Activated naive CD8-positive, alpha-beta T cell treated with anti-CD3 and anti-CD28 coated beads, Interleukin-2, amount 10 ng/mL, durations not matched to agents 7 days and 5 days (primary cell): ENCODE measurements at regions not wholly inside any gene's neighbourhood (a gene's known extent, or its start where the extent isn't known, plus 50 kb on each side); places are given as distances from the start of the nearest gene placed in this dataset.

ENCODE experiments used
- ATAC-seq: fragments of 150-1000 bp; cut with Tn5 transposase; one replicate; pipeline ENCODE4 v1.10.0; 2021; ENCODE audit warnings: low read depth, moderate library complexity
- POLR2A ChIA-PET: fragments of 350-600 bp; sonication (Branson Sonifier 250); formaldehyde crosslinking; loops from one replicate; lab custom pipeline; 2021; ENCODE audit warnings: antibody characterized with exemption; lab: Charles Lee
- DNase-seq: peaks from one replicate; pipeline ENCODE4 v3.0.0; 2021
- H3K27ac Mint-ChIP-seq: one replicate; pipeline ENCODE4 v1.8.0; 2022; ENCODE audit warnings: mild to moderate bottlenecking, mixed read lengths
- H3K27me3 Mint-ChIP-seq: one replicate; pipeline ENCODE4 v1.8.0; 2022; ENCODE audit warnings: mild to moderate bottlenecking, moderate library complexity, mixed read lengths
- H3K36me3 Mint-ChIP-seq: one replicate; pipeline ENCODE4 v1.8.0; 2021; ENCODE audit warnings: mild to moderate bottlenecking, mixed read lengths
- H3K4me1 Mint-ChIP-seq: one replicate; pipeline ENCODE4 v1.8.0; 2021; ENCODE audit warnings: mixed read lengths
- H3K4me3 Mint-ChIP-seq: one replicate; pipeline ENCODE4 v1.8.0; 2022; ENCODE audit warnings: mild to moderate bottlenecking, moderate library complexity, mixed read lengths
- H3K9me3 Mint-ChIP-seq: one replicate; pipeline ENCODE4 v1.8.0; 2021; ENCODE audit warnings: mixed read lengths

- H3K4me1 Mint-ChIP-seq: no peaks in the 10 kb centered on the region
- no peak for DNase-seq
- no peaks in the 10 kb centered on the region for H3K36me3 Mint-ChIP-seq
- H3K4me3 Mint-ChIP-seq: no peak overlapping the region
- no peak overlapping the region for H3K27ac Mint-ChIP-seq
- no peaks in the 10 kb centered on the region for H3K27me3 Mint-ChIP-seq
- no peaks in the 10 kb centered on the region for H3K9me3 Mint-ChIP-seq
- POLR2A ChIA-PET: no interaction called here
- no peak for ATAC-seq
Observed at GRCh38 chr4:166335256-166335938, 462.4 kb downstream of the TLL1 start.

DNA sequence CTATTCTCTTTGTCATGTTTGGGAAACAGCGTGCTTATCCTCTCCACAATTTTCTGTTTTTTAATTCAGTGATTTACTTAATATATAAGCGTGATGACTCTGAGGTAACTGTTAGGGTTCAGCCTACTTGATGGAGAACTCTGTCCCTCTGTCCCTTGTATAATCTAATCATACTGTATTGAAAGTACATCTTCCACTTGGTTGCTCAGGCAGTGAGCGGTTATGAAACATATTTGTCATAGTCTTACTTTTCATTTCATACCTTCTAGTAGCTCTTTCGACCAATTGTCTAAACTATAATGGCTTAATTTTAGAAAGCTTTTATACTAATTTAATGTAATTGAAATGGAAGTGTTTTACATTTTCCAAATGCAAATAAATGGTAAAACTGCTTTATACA lies 469.0 kb downstream of the TLL1 start:
- Mint-ChIP-seq H3K27me3 (no peaks in the 10 kb centered on the region), H3K36me3 (no peaks in the 10 kb centered on the region), H3K4me1 (no peaks in the 10 kb centered on the region), H3K4me3 (no peak overlapping the region), H3K27ac (no peak overlapping the region), H3K9me3 (no peaks in the 10 kb centered on the region)
- ATAC-seq: no peak
- POLR2A ChIA-PET: no interaction called here
- DNase-seq: no peak

- POLR2A ChIA-PET: no interaction called here
- H3K27ac Mint-ChIP-seq: no peak overlapping the region
- H3K4me3 Mint-ChIP-seq: no peak overlapping the region
- no peak for ATAC-seq
- no peak for DNase-seq
- no peaks in the 10 kb centered on the region for H3K9me3 Mint-ChIP-seq
- H3K4me1 Mint-ChIP-seq: no peaks in the 10 kb centered on the region
- no peaks in the 10 kb centered on the region for H3K36me3 Mint-ChIP-seq
- H3K27me3 Mint-ChIP-seq: no peaks in the 10 kb centered on the region
Observed at GRCh38 chr4:166363198-166363597, 490.2 kb downstream of the TLL1 start.

DNA sequence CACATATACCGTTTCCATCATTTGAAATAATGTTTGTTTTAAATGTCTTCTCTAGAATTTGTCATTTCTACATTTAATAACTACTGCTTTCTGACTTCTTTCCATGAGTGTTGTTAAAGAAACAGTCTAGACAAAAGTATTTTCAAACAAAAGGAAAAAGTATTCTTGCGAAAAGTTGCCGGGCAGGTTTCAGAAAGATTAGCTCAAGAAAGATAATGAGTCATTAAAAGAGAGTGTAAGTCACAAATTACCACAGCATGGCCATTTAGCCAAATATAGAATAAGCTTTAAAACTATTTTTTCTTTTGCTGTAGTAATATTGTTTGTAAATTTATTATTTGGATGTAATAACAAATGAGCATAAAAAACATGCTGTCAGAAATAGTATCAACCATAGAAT lies 493.0 kb downstream of the TLL1 start:
- Mint-ChIP-seq H3K4me3 (no peak overlapping the region), H3K27me3 (no peaks in the 10 kb centered on the region), H3K9me3 (peaks cover 3% of the 10 kb centered on the region), H3K4me1 (no peaks in the 10 kb centered on the region), H3K36me3 (no peaks in the 10 kb centered on the region), H3K27ac (no peak overlapping the region)
- POLR2A ChIA-PET: no interaction called here
- ATAC-seq (no peak), DNase-seq (no peak)

- H3K27me3 Mint-ChIP-seq: no peaks in the 10 kb centered on the region
- no peaks in the 10 kb centered on the region for H3K36me3 Mint-ChIP-seq
- DNase-seq (no peak), ATAC-seq (no peak)
- POLR2A ChIA-PET: no interaction called here
- no peak overlapping the region for H3K4me3 Mint-ChIP-seq
- no peaks in the 10 kb centered on the region for H3K4me1 Mint-ChIP-seq
- no peak overlapping the region for H3K27ac Mint-ChIP-seq
- peaks cover 9% of the 10 kb centered on the region for H3K9me3 Mint-ChIP-seq
Observed at GRCh38 chr4:166377578-166377977, 504.5 kb downstream of the TLL1 start.

- no peaks in the 10 kb centered on the region for H3K27me3 Mint-ChIP-seq
- no peak overlapping the region for H3K27ac Mint-ChIP-seq
- H3K4me1 Mint-ChIP-seq: no peaks in the 10 kb centered on the region
- POLR2A ChIA-PET: no interaction called here
- ATAC-seq (no peak), DNase-seq (no peak)
- no peaks in the 10 kb centered on the region for H3K9me3 Mint-ChIP-seq
- no peak overlapping the region for H3K4me3 Mint-ChIP-seq
- H3K36me3 Mint-ChIP-seq: no peaks in the 10 kb centered on the region
Observed at GRCh38 chr4:166386491-166387360, 513.7 kb downstream of the TLL1 start.

DNA sequence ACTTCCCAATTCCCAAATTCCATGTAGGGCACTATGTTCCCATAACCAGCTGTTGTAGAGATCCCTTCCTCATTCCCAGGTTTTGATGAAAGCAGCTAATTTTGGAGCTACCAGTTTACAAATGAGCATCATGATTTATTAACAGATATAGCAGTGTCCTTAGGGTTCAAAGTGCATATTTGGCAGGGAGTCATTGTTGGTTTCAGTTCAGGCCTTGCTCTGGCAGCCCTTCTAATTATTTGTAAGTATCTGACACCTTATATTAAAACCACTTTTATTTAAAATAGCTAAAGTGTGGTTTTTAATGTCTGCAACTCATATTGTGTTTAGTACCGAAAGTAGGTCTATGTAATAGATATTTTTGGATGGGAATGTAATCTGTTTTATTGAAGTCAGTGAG lies 518.5 kb downstream of the TLL1 start:
- ATAC-seq (no peak), DNase-seq (no peak)
- POLR2A ChIA-PET: no interaction called here
- H3K9me3 Mint-ChIP-seq: peaks cover 2% of the 10 kb centered on the region
- no peaks in the 10 kb centered on the region for H3K27me3 Mint-ChIP-seq
- H3K36me3 Mint-ChIP-seq: no peaks in the 10 kb centered on the region
- no peaks in the 10 kb centered on the region for H3K4me1 Mint-ChIP-seq
- no peak overlapping the region for H3K4me3 Mint-ChIP-seq
- no peak overlapping the region for H3K27ac Mint-ChIP-seq

DNA sequence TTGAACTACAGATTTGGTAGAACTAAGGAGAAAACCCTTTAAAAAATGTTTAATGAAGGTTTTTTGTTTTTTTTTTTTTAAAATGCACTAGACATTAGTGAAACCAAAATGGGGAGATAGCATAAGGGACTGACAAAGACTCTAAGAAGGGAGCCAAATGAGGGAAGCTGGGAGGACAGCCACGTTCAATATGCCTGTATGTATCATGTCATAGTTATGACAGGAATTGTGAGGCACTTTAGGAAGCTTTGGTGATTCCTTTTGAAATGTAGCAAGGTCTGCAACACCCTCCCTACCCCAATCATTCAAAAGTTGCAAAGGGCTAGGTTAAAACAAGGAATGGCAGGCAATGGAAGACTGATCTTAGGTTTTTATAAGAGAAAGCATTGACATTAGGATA lies 526.0 kb downstream of the TLL1 start:
- H3K27ac Mint-ChIP-seq: no peak overlapping the region
- H3K27me3 Mint-ChIP-seq: no peaks in the 10 kb centered on the region
- H3K4me1 Mint-ChIP-seq: no peaks in the 10 kb centered on the region
- ATAC-seq (no peak), DNase-seq (no peak)
- POLR2A ChIA-PET: no interaction called here
- no peaks in the 10 kb centered on the region for H3K36me3 Mint-ChIP-seq
- H3K4me3 Mint-ChIP-seq: no peak overlapping the region
- H3K9me3 Mint-ChIP-seq: no peaks in the 10 kb centered on the region

DNA sequence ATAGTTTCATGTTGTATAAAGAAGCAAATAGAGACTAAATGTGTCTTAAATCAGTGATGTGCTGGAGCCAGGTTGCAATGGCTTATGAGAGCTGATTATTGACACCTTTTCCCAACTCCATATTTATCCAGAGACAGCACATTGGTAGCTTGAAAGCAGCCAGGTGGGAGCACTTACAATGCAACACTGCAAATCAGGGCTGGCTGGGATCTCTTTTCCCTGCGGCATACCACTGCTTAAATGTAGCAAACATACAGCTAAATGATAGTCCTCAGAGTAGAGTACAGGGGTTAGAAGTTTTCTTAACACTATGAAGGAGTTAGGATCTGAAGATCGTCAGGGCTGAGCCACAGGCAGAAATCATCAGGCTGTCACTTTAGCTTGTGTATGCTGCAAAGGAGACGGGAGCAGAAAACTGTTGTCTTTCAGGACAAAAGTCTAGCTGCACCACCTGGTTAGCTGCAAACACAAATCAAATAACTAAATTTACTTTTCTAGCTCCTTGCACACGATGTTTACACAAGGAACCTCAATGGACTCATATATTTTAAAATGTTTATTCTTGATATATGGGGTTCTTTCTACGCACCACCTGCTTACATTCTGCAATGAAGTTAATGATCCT lies 527.3 kb downstream of the TLL1 start:
- no peaks in the 10 kb centered on the region for H3K36me3 Mint-ChIP-seq
- H3K27ac Mint-ChIP-seq: no peak overlapping the region
- no peaks in the 10 kb centered on the region for H3K27me3 Mint-ChIP-seq

DNA sequence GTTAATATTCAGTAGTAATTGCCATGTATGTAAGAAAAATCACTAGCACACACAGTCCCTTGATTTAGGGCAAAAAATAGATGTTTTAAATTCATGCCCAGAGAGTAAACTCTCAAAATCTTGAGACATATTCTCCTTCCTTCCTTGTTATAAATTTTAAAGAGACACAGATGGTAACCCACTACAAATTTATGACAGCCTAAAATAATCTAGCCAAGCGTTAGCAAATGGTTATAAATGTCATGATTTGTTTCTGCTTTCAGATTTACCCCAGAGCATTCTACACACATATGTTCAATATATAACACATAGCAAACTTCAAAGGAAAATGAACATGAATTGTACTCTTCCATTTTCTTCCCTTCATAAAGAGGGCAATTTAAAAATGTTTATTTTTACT lies 540.3 kb downstream of the TLL1 start:
- ATAC-seq (no peak), DNase-seq (no peak)
- POLR2A ChIA-PET: no interaction called here
- Mint-ChIP-seq H3K27ac (no peak overlapping the region), H3K9me3 (no peaks in the 10 kb centered on the region), H3K27me3 (no peaks in the 10 kb centered on the region), H3K4me3 (no peak overlapping the region), H3K4me1 (no peaks in the 10 kb centered on the region), H3K36me3 (no peaks in the 10 kb centered on the region)

More for the DNA sequence above, 527.3 kb downstream of the TLL1 start:
- ATAC-seq (no peak), DNase-seq (no peak)
- H3K9me3 Mint-ChIP-seq: no peaks in the 10 kb centered on the region
- no peaks in the 10 kb centered on the region for H3K4me1 Mint-ChIP-seq
- H3K4me3 Mint-ChIP-seq: no peak overlapping the region
- POLR2A ChIA-PET: no interaction called here

GRCh38 chr4:166414431-166414830 lies 541.4 kb downstream of the TLL1 start:
- Mint-ChIP-seq H3K27ac (no peak overlapping the region), H3K9me3 (peaks cover 4% of the 10 kb centered on the region), H3K4me1 (no peaks in the 10 kb centered on the region), H3K4me3 (no peak overlapping the region), H3K27me3 (no peaks in the 10 kb centered on the region), H3K36me3 (no peaks in the 10 kb centered on the region)
- no peak for ATAC-seq
- POLR2A ChIA-PET: no interaction called here
- DNase-seq: no peak

- H3K4me3 Mint-ChIP-seq: no peak overlapping the region
- H3K4me1 Mint-ChIP-seq: no peaks in the 10 kb centered on the region
- no peak for DNase-seq
- H3K9me3 Mint-ChIP-seq: peaks cover 4% of the 10 kb centered on the region
- no peak overlapping the region for H3K27ac Mint-ChIP-seq
- ATAC-seq: no peak
- POLR2A ChIA-PET: no interaction called here
- no peaks in the 10 kb centered on the region for H3K36me3 Mint-ChIP-seq
- no peaks in the 10 kb centered on the region for H3K27me3 Mint-ChIP-seq
Observed at GRCh38 chr4:166415749-166416148, 542.7 kb downstream of the TLL1 start.

- no peak overlapping the region for H3K27ac Mint-ChIP-seq
- no peaks in the 10 kb centered on the region for H3K36me3 Mint-ChIP-seq
- peaks cover 4% of the 10 kb centered on the region for H3K9me3 Mint-ChIP-seq
- POLR2A ChIA-PET: no interaction called here
- ATAC-seq: no peak
- no peaks in the 10 kb centered on the region for H3K27me3 Mint-ChIP-seq
- no peak overlapping the region for H3K4me3 Mint-ChIP-seq
- no peaks in the 10 kb centered on the region for H3K4me1 Mint-ChIP-seq
- no peak for DNase-seq
Observed at GRCh38 chr4:166421556-166422156, 548.6 kb downstream of the TLL1 start.
